Heart right ventricle (tissue), 16 donors: ENCODE measurements at regions not wholly inside any gene's neighbourhood (a gene's known extent, or its start where the extent isn't known, plus 50 kb on each side); places are given as distances from the start of the nearest gene placed in this dataset.

Source experiments
- ATAC-seq, 8 donors: fragments of 200-7000 bp; cut with Tn5 transposase; one replicate each; pipeline ENCODE4 v1.9.1; 2020; ENCODE audit warnings: mild to moderate bottlenecking in 8 of 8, moderate library complexity in 8 of 8, moderate number of reproducible peaks in 1 of 8
- DNase-seq, 2 donors: peaks; one replicate each; pipeline ENCODE4 v3.0.0-alpha.2; 2020
- H3K27ac ChIP-seq, 10 donors: fragments of 200-600 bp; sonication (generic) in 2 of 10; one replicate each; pipeline versions ENCODE4 v1.5.0 to v1.8.0; 2020 to 2022; ENCODE audit warnings: mild to moderate bottlenecking in 3 of 10
- H3K27me3 ChIP-seq, 7 donors: fragments of 200-600 bp; one replicate each; pipeline ENCODE4 v1.8.0; 2021 to 2022; ENCODE audit warnings: mild to moderate bottlenecking in 2 of 7
- H3K36me3 ChIP-seq, 9 donors: fragments of 200-600 bp; sonication (generic) in 1 of 9; one replicate each; pipeline versions ENCODE4 v1.5.0 to v1.8.0; 2020 to 2022; ENCODE audit warnings: mild to moderate bottlenecking in 2 of 9
- H3K4me1 ChIP-seq, 9 donors: fragments of 200-600 bp; sonication (generic) in 1 of 9; one replicate each; pipeline versions ENCODE4 v1.5.0 to v1.8.0; 2020 to 2022; ENCODE audit warnings: mild to moderate bottlenecking in 4 of 9
- H3K4me3 ChIP-seq, 10 donors: fragments of 200-600 bp; sonication (generic) in 2 of 10; one replicate each; pipeline versions ENCODE4 v1.5.0 to v1.8.0; 2020 to 2022; ENCODE audit warnings: mild to moderate bottlenecking in 7 of 10, moderate library complexity in 2 of 10
- H3K9me3 ChIP-seq, 11 donors: fragments of 200-600 bp in 10 of 11; sonication (generic) in 2 of 11; one replicate each; pipeline versions ENCODE4 v1.5.0 to v1.8.0; 2013 to 2022; ENCODE audit warnings: mild to moderate bottlenecking in 2 of 11, control low read depth in 1 of 11, moderate library complexity in 1 of 11
- WGBS, 2 donors: extraction: QIAGEN DNeasy Blood & Tissue Kit; methylation state at CpG; one replicate each; pipeline ENCODE4 v1.1.7; 2013; ENCODE audit warnings: inconsistent platforms in 1 of 2; 5-methylcytosine and 5-hydroxymethylcytosine counted together
- intact Hi-C, 10 donors: fragments of 100-400 bp; cut with DNase I; formaldehyde crosslinking; loops; one replicate each; pipeline versions ENCODE4 v1.11.1 to v1.14.2; 2022
- TF ChIP-seq, protein P1 (sequence below), 9 donors: fragments of 200-600 bp; sonication (generic) in 2 of 9; IDR thresholded peaks; one replicate each; pipeline versions ENCODE4 v1.5.0 to v1.8.0; 2021 to 2022; ENCODE audit warnings: antibody characterized with exemption in 9 of 9, mild to moderate bottlenecking in 5 of 9, moderate library complexity in 1 of 9
- donor health status: Arrhythmogenic right ventricular cardiomyopathy.
- donor health status: ischemic (EF 13 %, LVEDD 7.1; RV severe dilation, severe dysfunction).
- donor health status: healthy with polysubstance abuse.
- donor health status: DM: no; HTN: yes; CAD: no.
- donor health status: DM: no; HTN: no; CAD: no.
- donor health status: ischemic (EF 25% LVEDD 6.9; RV normal size, moderate dysfunction).
- donor health status: ischemic (EF 25% LVEDD 5.7; RV mildly dilated, moderate dysfunction).
- donor health status: healthy.
- donor health status: DM: yes; HTN: yes; CAD: no.
- donor health status: Ischemic cardiomyopathy.
- donor health status: ischemic (EF 35%, LVEDD 5.7; RV mildly dilated, moderate dysfunction).
- donor health status: nonischemic (EF 11% LVEDD 7.7; RV severe dilation, severe dysfunction).
- donor health status: DM: yes; HTN: yes; CAD: no.
- donor health status: PGD.
- donor health status: ischemic (EF 29% LVEDD 5.4; RV normal size, mild dysfunction).
- donor health status: nonischemic (EF 23%, LVEDD 6.1; RV moderate dilation, normal function).

DNA sequence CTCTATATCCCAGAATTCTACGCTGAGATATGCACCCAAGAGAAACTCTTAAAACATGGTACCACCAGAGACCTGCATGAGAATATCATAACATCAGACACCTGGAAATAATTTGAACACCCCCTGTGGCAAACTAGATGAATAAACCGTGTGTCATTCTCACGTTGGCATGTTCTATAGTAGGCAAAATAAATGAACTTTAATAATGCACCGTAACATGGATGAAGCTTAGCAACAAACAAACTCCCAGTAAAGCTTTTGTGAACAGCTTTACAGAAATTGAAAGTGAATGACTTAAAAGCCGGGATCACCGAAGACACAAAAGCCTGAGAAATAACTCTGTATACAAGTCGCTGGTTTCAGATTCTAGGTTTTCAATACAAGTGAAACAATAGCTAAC is 1166.8 kb upstream of the CITED2 start:
- Histone ChIP-seq H3K27ac (no peak overlapping the region), H3K36me3 (no peaks in the 10 kb centered on the region), H3K9me3 (peaks cover 0 to 3% (median 0%) of the 10 kb centered on the region in 11 donors), H3K4me3 (no peak overlapping the region), H3K4me1 (peaks cover 3 to 20% (median 13%) of the 10 kb centered on the region in 9 donors), H3K27me3 (no peaks in the 10 kb centered on the region)
- no peak for ATAC-seq
- intact Hi-C loops = no loop called here
- TF ChIP-seq, protein P1, sequence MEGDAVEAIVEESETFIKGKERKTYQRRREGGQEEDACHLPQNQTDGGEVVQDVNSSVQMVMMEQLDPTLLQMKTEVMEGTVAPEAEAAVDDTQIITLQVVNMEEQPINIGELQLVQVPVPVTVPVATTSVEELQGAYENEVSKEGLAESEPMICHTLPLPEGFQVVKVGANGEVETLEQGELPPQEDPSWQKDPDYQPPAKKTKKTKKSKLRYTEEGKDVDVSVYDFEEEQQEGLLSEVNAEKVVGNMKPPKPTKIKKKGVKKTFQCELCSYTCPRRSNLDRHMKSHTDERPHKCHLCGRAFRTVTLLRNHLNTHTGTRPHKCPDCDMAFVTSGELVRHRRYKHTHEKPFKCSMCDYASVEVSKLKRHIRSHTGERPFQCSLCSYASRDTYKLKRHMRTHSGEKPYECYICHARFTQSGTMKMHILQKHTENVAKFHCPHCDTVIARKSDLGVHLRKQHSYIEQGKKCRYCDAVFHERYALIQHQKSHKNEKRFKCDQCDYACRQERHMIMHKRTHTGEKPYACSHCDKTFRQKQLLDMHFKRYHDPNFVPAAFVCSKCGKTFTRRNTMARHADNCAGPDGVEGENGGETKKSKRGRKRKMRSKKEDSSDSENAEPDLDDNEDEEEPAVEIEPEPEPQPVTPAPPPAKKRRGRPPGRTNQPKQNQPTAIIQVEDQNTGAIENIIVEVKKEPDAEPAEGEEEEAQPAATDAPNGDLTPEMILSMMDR (IDR thresholded peaks at IDR 0.05) = no peak
- no peak for DNase-seq
- 88 to 94% methylated on average over 7 of the region's 7 CpGs for WGBS, 2 donors

DNA sequence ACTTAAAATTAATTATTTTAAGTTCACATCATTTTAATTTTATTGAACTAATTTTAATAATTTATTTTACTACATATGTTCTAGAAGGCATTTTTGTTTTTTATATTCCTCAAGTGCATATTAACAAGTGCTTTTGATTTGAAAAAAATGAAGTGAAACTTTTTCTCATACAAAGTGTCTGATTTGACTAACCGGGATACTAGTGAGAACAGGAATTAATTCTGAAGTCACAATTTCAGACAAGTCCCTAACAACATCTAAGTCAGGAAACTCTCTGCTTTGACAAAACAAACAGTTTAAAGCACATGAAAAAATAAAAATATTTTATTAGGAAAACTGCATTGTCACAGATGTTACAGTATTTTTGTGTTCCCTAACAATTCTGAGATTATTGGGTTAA is 1166.3 kb upstream of the CITED2 start:
- DNase-seq (no peak), ATAC-seq (no peak)
- Histone ChIP-seq H3K36me3 (no peaks in the 10 kb centered on the region), H3K27ac (no peak overlapping the region), H3K27me3 (no peaks in the 10 kb centered on the region), H3K4me3 (no peak overlapping the region), H3K9me3 (peaks cover 0 to 8% (median 0%) of the 10 kb centered on the region in 11 donors), H3K4me1 (peaks cover 3 to 20% (median 13%) of the 10 kb centered on the region in 9 donors)
- intact Hi-C loops = no loop called here
- WGBS, 2 donors = 88 to 91% methylated on average over 1 of the region's 1 CpG
- TF ChIP-seq, protein P1 (IDR thresholded peaks at IDR 0.05) = no peak

DNA sequence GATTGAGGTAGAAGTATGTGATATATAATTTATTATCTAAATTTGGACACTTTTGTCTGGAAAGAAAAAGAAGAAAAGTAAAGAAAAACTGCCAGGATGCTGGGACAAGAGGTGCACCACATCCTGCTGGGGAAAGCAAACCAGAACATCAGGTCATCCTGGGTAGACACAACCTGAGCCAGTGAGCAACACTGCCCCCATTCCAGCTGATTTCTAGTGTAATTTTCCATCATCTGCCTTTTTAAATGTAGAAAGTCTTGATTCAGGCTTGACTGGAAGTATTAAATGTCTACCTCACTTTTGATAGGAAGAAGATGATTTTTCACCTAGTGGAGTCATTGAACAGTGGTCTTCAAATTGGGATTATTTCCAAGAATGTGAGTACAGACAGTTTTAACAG is 1164.5 kb upstream of the CITED2 start:
- DNase-seq (no peak), ATAC-seq (no peak)
- Histone ChIP-seq H3K4me1 (peaks cover 3 to 20% (median 13%) of the 10 kb centered on the region in 9 donors), H3K27ac (peak overlapping the region in 3 of 10 donors; percentile 74 to 79 (median 79)), H3K9me3 (peaks cover 0 to 26% (median 12%) of the 10 kb centered on the region in 11 donors), H3K27me3 (no peaks in the 10 kb centered on the region), H3K4me3 (no peak overlapping the region), H3K36me3 (no peaks in the 10 kb centered on the region)
- TF ChIP-seq, protein P1 (IDR thresholded peaks at IDR 0.05) = peak in 1 of 9 donors; percentile 3
- intact Hi-C loops = no loop called here

DNA sequence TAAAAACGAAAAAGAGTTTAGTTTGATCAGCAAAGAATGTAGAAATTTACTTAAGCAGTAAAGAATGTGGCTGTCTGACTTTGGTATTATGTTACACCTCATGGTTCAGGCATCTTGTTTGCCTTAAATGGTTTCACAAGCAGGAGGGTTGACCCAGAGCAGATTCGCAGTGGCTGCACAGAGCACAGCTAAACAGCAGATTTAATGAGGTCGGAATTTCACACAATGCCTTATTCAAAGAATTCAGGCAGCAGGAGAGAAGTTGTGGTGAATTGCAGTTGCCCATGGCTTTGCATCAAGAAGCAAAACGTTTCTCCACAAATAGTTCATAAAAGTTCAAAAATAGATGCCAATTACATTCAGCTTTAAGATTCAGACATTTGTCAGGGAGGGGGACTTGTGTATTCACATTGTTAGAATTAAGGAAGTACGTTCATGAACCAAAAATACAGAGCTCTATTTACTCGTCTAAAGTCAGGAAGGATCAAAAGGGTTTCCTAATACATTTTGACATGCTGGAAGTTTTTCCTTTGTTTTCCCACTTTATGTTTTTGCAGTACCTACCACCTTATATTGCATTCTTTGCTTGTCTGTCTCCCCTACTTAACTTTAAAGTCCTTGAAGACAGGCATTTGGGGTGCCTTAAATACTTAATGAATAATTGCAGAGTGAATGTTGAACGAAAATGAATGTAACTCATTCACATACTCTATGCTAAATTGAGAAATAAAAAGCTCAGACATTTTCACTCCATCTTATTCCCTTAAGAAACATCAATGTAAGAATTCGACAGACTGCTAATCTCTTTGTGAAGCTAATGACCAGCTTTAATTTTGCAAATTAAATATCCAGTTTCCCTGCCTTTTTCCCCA is 1163.6 kb upstream of the CITED2 start:
- no peaks in the 10 kb centered on the region for H3K36me3 ChIP-seq
- peaks cover 0 to 35% (median 12%) of the 10 kb centered on the region in 11 donors for H3K9me3 ChIP-seq
- TF ChIP-seq, protein P1 (IDR thresholded peaks at IDR 0.05) = no peak
- H3K4me3 ChIP-seq = peak overlapping the region in 1 of 10 donors; percentile 4
- intact Hi-C loops = no loop called here
- ATAC-seq (peak in 7 of 8 donors; percentile 80 to 95 (median 94)), DNase-seq (peak in 1 of 2 donors; percentile 11)
- H3K27me3 ChIP-seq = no peaks in the 10 kb centered on the region
- WGBS, 2 donors = 19 to 23% methylated on average over 8 of the region's 8 CpGs
- H3K27ac ChIP-seq = peak overlapping the region in 9 of 10 donors; percentile 15 to 79 (median 67)
- peaks cover 3 to 20% (median 13%) of the 10 kb centered on the region in 9 donors for H3K4me1 ChIP-seq
